Mammary epithelial cell (primary cell): ENCODE measurements at regions not wholly inside any gene's neighbourhood (a gene's known extent, or its start where the extent isn't known, plus 50 kb on each side); places are given as distances from the start of the nearest gene placed in this dataset.

Experiments used
- CTCF ChIP-seq, 2 donors: IDR thresholded peaks in 1 of 2; conservative IDR thresholded peaks in 1 of 2; 2 replicates each; pipeline ENCODE4 v1.5.1; 2011 to 2012; ENCODE audit warnings: inconsistent platforms in 2 of 2, low read length in 2 of 2, mild to moderate bottlenecking in 2 of 2, control low read depth in 1 of 2, low read depth in 1 of 2; ENCODE audit not compliant: insufficient read depth in 1 of 2; ENCODE audit errors: extremely low read depth in 1 of 2
- EZH2 ChIP-seq: IDR thresholded peaks from 2 replicates; pipeline ENCODE4 v1.6.1; 2012; ENCODE audit warnings: low read length, inconsistent platforms, borderline replicate concordance

DNA sequence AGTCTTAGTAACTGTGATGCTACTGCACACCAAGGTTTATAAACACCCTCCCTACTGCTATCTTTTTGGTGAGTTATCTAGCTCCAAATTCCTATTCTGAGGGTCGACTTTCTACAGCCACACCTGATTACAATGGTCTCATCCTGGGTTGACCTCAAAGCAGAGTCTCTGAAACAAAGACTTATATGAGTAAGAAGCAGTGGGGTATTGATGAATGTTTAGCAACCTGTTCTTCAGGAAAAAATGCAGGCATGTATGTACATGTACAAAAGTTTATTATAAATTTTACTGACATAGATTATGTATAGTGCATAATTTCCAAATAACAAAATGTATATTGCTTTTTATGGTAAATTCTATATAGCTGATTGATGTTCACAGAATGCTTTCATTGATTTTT lies 51.6 kb upstream of the FMNL2 start:
- TF ChIP-seq CTCF (conservative IDR thresholded peaks at IDR 0.05 in 1 of 2, IDR thresholded peaks at IDR 0.05 in 1 of 2; ENCODE audit: extremely low read depth in 1 of 2, insufficient read depth in 1 of 2, low read depth in 1 of 2, low read length in 2 of 2), result no peak
- TF ChIP-seq EZH2, result no peak
